H1 (cell line): ENCODE measurements at regions not wholly inside any gene's neighbourhood (a gene's known extent, or its start where the extent isn't known, plus 50 kb on each side); places are given as distances from the start of the nearest gene placed in this dataset.

Experiments
- CTCF ChIA-PET: fragments of 300-600 bp; sonication (Branson Sonifier 250); formaldehyde crosslinking; loops from one replicate; lab custom pipeline; 2021; ENCODE audit not compliant: partially characterized antibody; lab: Charles Lee
- POLR2A ChIA-PET: fragments of 300-600 bp; sonication (Branson Sonifier 250); formaldehyde crosslinking; loops from one replicate; lab custom pipeline; 2021; ENCODE audit warnings: inconsistent platforms; ENCODE audit not compliant: partially characterized antibody; lab: Charles Lee
- DNase-seq, 2 experiments: peaks; one replicate each; pipeline versions ENCODE4 v3.0.0 to v3.0.0-alpha.2; 2010 to 2022; ENCODE audit warnings: low spot score in 2 of 2, low read depth in 1 of 2, mixed read lengths in 1 of 2
- FAIRE-seq: peaks from 2 replicates; lab custom pipeline; 2011; peaks lifted over from hg19 to GRCh38; lab: Jason Lieb, UNC
- H2AFZ ChIP-seq: 2 replicates; pipeline ENCODE4 v1.8.1; 2012; ENCODE audit warnings: low read length, inconsistent platforms
- H2AK5ac ChIP-seq: 2 replicates; pipeline ENCODE4 v1.6.1; 2013; ENCODE audit warnings: low read depth, low read length
- H2BK120ac ChIP-seq: replicated peaks from 2 replicates; pipeline ENCODE3; 2013; ENCODE audit warnings: low read depth, low read length, inconsistent platforms
- H2BK12ac ChIP-seq: 2 replicates; pipeline ENCODE4 v1.6.1; 2013; ENCODE audit warnings: low read depth, low read length
- H2BK15ac ChIP-seq: 2 replicates; pipeline ENCODE4 v1.6.1; 2013; ENCODE audit warnings: low read length
- H2BK20ac ChIP-seq: 2 replicates; pipeline ENCODE4 v1.6.1; 2013; ENCODE audit warnings: low read length
- H2BK5ac ChIP-seq: 2 replicates; pipeline ENCODE4 v1.6.1; 2013; ENCODE audit warnings: low read depth, low read length
- H3K14ac ChIP-seq: 2 replicates; pipeline ENCODE4 v1.6.1; 2013; ENCODE audit warnings: inconsistent platforms; ENCODE audit not compliant: insufficient read length
- H3K18ac ChIP-seq: 2 replicates; pipeline ENCODE4 v1.6.1; 2013; ENCODE audit warnings: low read length; ENCODE audit errors: extremely low read depth
- H3K23ac ChIP-seq: 2 replicates; pipeline ENCODE4 v1.6.1; 2013; ENCODE audit warnings: inconsistent platforms; ENCODE audit not compliant: insufficient read length
- H3K23me2 ChIP-seq: 2 replicates; pipeline ENCODE4 v1.6.1; 2013; ENCODE audit warnings: low read depth, low read length
- H3K27ac ChIP-seq: 2 replicates; pipeline ENCODE4 v1.6.1; 2011; ENCODE audit warnings: low read depth, low read length, inconsistent platforms
- H3K27me3 ChIP-seq, 4 experiments: replicated peaks in 1 of 4; 1 replicate in 1 of 4; 2 replicates in 3 of 4; pipeline versions ENCODE4 v1.6.1 to v1.8.1; 2011 to 2013; ENCODE audit warnings: low read length in 3 of 4, mild to moderate bottlenecking in 3 of 4, inconsistent platforms in 2 of 4, mixed read lengths in 2 of 4, moderate library complexity in 1 of 4; ENCODE audit not compliant: control insufficient read depth in 3 of 4, insufficient read depth in 3 of 4; ENCODE audit errors: extremely low read depth in 1 of 4
- H3K36me3 ChIP-seq, 4 experiments: 2 replicates each; pipeline versions ENCODE4 v1.6.1 to v1.8.1; 2011 to 2013; ENCODE audit warnings: mild to moderate bottlenecking in 4 of 4, low read length in 3 of 4, moderate library complexity in 2 of 4, control low read depth in 1 of 4, inconsistent platforms in 1 of 4; ENCODE audit not compliant: insufficient read depth in 4 of 4, control insufficient read depth in 2 of 4
- H3K4ac ChIP-seq: replicated peaks from 2 replicates; pipeline ENCODE3; 2013; ENCODE audit warnings: low read length, low read depth, mixed read lengths, inconsistent platforms; ENCODE audit not compliant: insufficient read length
- H3K4me1 ChIP-seq, 4 experiments: replicated peaks in 1 of 4; 1 replicate in 1 of 4; 2 replicates in 3 of 4; pipeline versions ENCODE4 v1.6.1 to v1.8.1; 2011 to 2013; ENCODE audit warnings: low read length in 3 of 4, inconsistent platforms in 2 of 4, mixed read lengths in 1 of 4; ENCODE audit not compliant: insufficient read depth in 4 of 4, control insufficient read depth in 3 of 4
- H3K4me2 ChIP-seq, 2 experiments: 2 replicates each; pipeline versions ENCODE4 v1.6.1 to v1.8.1; 2011 to 2013; ENCODE audit warnings: low read depth in 2 of 2, low read length in 2 of 2, control low read depth in 1 of 2, inconsistent platforms in 1 of 2, mild to moderate bottlenecking in 1 of 2; ENCODE audit not compliant: insufficient read depth in 1 of 2
- H3K4me3 ChIP-seq, 4 experiments: fragments of 200-600, 300-600 bp in 1 of 4; sonication (generic), shearing (Covaris generic), sonication (Bioruptor Twin) in 1 of 4; 2 replicates each; pipeline versions ENCODE4 v1.5.1 to v1.8.1; 2011 to 2016; ENCODE audit warnings: low read length in 4 of 4, low read depth in 3 of 4, control low read depth in 2 of 4, inconsistent platforms in 2 of 4, mild to moderate bottlenecking in 2 of 4, mixed read lengths in 1 of 4, moderate library complexity in 1 of 4; ENCODE audit not compliant: insufficient read depth in 2 of 4; ENCODE audit errors: extremely low read depth in 1 of 4
- H3K56ac ChIP-seq: replicated peaks from 2 replicates; pipeline ENCODE3; 2013; ENCODE audit warnings: low read depth, mild to moderate bottlenecking, mixed read lengths, low read length, inconsistent platforms; ENCODE audit not compliant: insufficient read length
- H3K79me1 ChIP-seq: 2 replicates; pipeline ENCODE4 v1.6.1; 2013; ENCODE audit warnings: low read depth, low read length, control low read depth
- H3K79me2 ChIP-seq, 2 experiments: 2 replicates each; pipeline versions ENCODE4 v1.6.1 to v1.8.1; 2012 to 2013; ENCODE audit warnings: low read length in 2 of 2, mild to moderate bottlenecking in 2 of 2, inconsistent platforms in 1 of 2; ENCODE audit not compliant: insufficient read depth in 2 of 2, control insufficient read depth in 1 of 2
- H3K9ac ChIP-seq, 4 experiments: replicated peaks in 1 of 4; 1 replicate in 1 of 4; 2 replicates in 3 of 4; pipeline versions ENCODE4 v1.6.1 to v1.8.1; 2011 to 2013; ENCODE audit warnings: low read depth in 3 of 4, low read length in 3 of 4, control low read depth in 2 of 4, mild to moderate bottlenecking in 2 of 4, moderate library complexity in 2 of 4, inconsistent platforms in 1 of 4; ENCODE audit errors: extremely low read depth in 1 of 4
- H3K9me3 ChIP-seq, 2 experiments: 2 replicates each; pipeline versions ENCODE4 v1.6.1 to v1.8.1; 2012 to 2013; ENCODE audit warnings: mild to moderate bottlenecking in 2 of 2, moderate library complexity in 2 of 2, control low read depth in 1 of 2, inconsistent platforms in 1 of 2, low read depth in 1 of 2, low read length in 1 of 2, mixed read lengths in 1 of 2; ENCODE audit not compliant: insufficient read depth in 2 of 2
- H4K20me1 ChIP-seq, 2 experiments: replicated peaks in 1 of 2; 2 replicates each; pipeline versions ENCODE3 to v1.8.1; 2011 to 2013; ENCODE audit warnings: inconsistent platforms in 2 of 2, low read length in 2 of 2, mild to moderate bottlenecking in 1 of 2; ENCODE audit not compliant: insufficient read depth in 2 of 2, control insufficient read depth in 1 of 2
- H4K5ac ChIP-seq: 2 replicates; pipeline ENCODE4 v1.6.1; 2013; ENCODE audit warnings: low read length, low read depth, mixed read lengths, inconsistent platforms; ENCODE audit not compliant: insufficient read length
- H4K8ac ChIP-seq: 2 replicates; pipeline ENCODE4 v1.8.0; 2013; ENCODE audit warnings: mild to moderate bottlenecking, moderate library complexity, low read length, inconsistent platforms; ENCODE audit not compliant: insufficient read depth; ENCODE audit errors: extremely low read depth
- H4K91ac ChIP-seq: replicated peaks from 2 replicates; pipeline ENCODE3; 2013; ENCODE audit warnings: low read length, mixed read lengths, inconsistent platforms; ENCODE audit not compliant: insufficient read length
- BRCA1 ChIP-seq: IDR thresholded peaks from 2 replicates; pipeline ENCODE4 v1.6.1; 2012; ENCODE audit warnings: low read depth, low read length, improper control_type of control experiment
- CBX5 ChIP-seq: fragments of 300-800, 300-1000 bp; sonication (generic); IDR thresholded peaks from 2 replicates; pipeline ENCODE4 v1.7.1; 2016; ENCODE audit warnings: antibody characterized with exemption, low read length, low read depth
- CHD1 ChIP-seq: IDR thresholded peaks from 2 replicates; pipeline ENCODE4 v1.6.1; 2012; ENCODE audit warnings: low read depth, low read length, improper control_type of control experiment
- EZH2 ChIP-seq: fragments of 200-600 bp; sonication (generic); IDR thresholded peaks from 2 replicates; pipeline ENCODE4 v1.7.1; 2012; ENCODE audit warnings: low read depth, mild to moderate bottlenecking, moderate library complexity, low read length, inconsistent platforms; ENCODE audit not compliant: severe bottlenecking
- GTF2F1 ChIP-seq: IDR thresholded peaks from 2 replicates; pipeline ENCODE4 v1.6.1; 2012; ENCODE audit warnings: low read depth, low read length, improper control_type of control experiment, borderline replicate concordance
- KDM1A ChIP-seq: fragments of 200-600, 300-600 bp; sonication (generic); IDR thresholded peaks from 2 replicates; pipeline ENCODE4 v1.7.1; 2016; ENCODE audit warnings: mild to moderate bottlenecking, low read length, borderline replicate concordance
- KDM5A ChIP-seq: fragments of 200-600 bp; IDR thresholded peaks from 2 replicates; pipeline ENCODE4 v1.7.1; 2012; ENCODE audit warnings: mild to moderate bottlenecking, low read length, inconsistent platforms, mixed read lengths
- POLR2AphosphoS5 ChIP-seq: IDR thresholded peaks from 2 replicates; pipeline ENCODE4 v1.6.1; 2011; ENCODE audit warnings: low read depth, low read length
- RFX5 ChIP-seq: IDR thresholded peaks from 2 replicates; pipeline ENCODE4 v1.6.1; 2011; ENCODE audit warnings: low read depth, low read length, improper control_type of control experiment, borderline replicate concordance
- SP1 ChIP-seq: IDR thresholded peaks from 2 replicates; pipeline ENCODE4 v1.6.1; 2011; ENCODE audit warnings: low read depth, low read length
- SP2 ChIP-seq: IDR thresholded peaks from 2 replicates; pipeline ENCODE4 v1.6.1; 2012; ENCODE audit warnings: mild to moderate bottlenecking, low read length, inconsistent platforms
- TAF7 ChIP-seq: optimal IDR thresholded peaks from 2 replicates; pipeline ENCODE3; 2011; ENCODE audit warnings: low read depth, mild to moderate bottlenecking, inconsistent platforms, low read length, moderate library complexity, borderline replicate concordance
- TBP ChIP-seq: IDR thresholded peaks from 2 replicates; pipeline ENCODE4 v1.6.1; 2011; ENCODE audit warnings: low read depth, low read length, improper control_type of control experiment
- WGBS, 2 experiments: shearing (Covaris generic) in 1 of 2; methylation state at CpG; one replicate each; pipeline versions ENCODE4 v1.1.6 to v1.1.7; 2013 to 2015; ENCODE audit warnings: low lambda C conversion rate in 2 of 2, mixed read lengths in 2 of 2, inconsistent platforms in 1 of 2, low coverage in 1 of 2, missing lambda C conversion rate in 1 of 2; ENCODE audit not compliant: insufficient replicate concordance in 2 of 2, insufficient coverage in 1 of 2, insufficient read length in 1 of 2; ENCODE audit errors: extremely low coverage in 1 of 2, missing lambda C conversion rate in 1 of 2; 5-methylcytosine and 5-hydroxymethylcytosine counted together

DNA sequence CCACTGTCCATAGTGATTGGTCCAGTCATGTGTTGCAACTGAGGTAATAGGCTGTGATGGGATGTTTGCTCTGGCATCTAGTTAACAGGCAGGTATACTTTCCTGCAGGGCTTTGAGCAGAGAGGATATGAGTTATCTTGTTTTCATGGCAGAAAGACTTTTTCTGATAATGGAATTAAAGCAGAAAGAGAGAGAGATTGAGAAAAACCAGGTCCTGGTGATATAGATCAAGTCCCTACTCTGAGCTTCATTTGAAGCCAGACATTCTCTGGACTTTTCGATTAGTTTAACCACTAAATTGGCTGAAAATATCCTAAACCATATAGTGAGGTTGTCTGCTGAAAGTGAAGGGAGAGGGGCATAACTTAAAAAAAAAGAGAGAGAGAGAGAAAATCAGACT, 233.8 kb upstream of the TBX18 start:
- no peak for FAIRE-seq
- POLR2A ChIA-PET, result no interaction called here
- TF ChIP-seq POLR2AphosphoS5, result no peak
- TF ChIP-seq TBP, result no peak
- TF ChIP-seq RFX5, result no peak
- TF ChIP-seq KDM5A, result no peak
- TF ChIP-seq TAF7, result no peak
- no peak for TF ChIP-seq CHD1
- no peak for TF ChIP-seq EZH2
- no peak for TF ChIP-seq BRCA1
- no peak for TF ChIP-seq GTF2F1
- no peak for TF ChIP-seq CBX5
- TF ChIP-seq SP1, result no peak
- TF ChIP-seq SP2, result no peak
- TF ChIP-seq KDM1A, result no peak

More for the DNA sequence above, 233.8 kb upstream of the TBX18 start:
- Histone ChIP-seq H3K4me2 (no peak overlapping the region), H2AFZ (no peak overlapping the region), H4K5ac (no peak overlapping the region), H4K8ac (no peak overlapping the region), H3K23me2 (no peaks in the 10 kb centered on the region), H2AK5ac (no peak overlapping the region), H2BK15ac (no peak overlapping the region), H3K36me3 (no peaks in the 10 kb centered on the region), H3K79me1 (no peaks in the 10 kb centered on the region), H4K20me1 (no peaks in the 10 kb centered on the region), H2BK120ac (no peak overlapping the region), H2BK5ac (no peak overlapping the region), H3K4me1 (no peaks in the 10 kb centered on the region), H3K23ac (no peak overlapping the region), H3K18ac (no peak overlapping the region), H2BK12ac (no peak overlapping the region), H3K27ac (no peak overlapping the region), H3K56ac (no peak overlapping the region), H3K9ac (no peak overlapping the region), H4K91ac (no peak overlapping the region), H3K9me3 (0 out of 4 replicates have a peak, but pooled peaks cover 0 to 1% of the 10 kb centered on the region in 2 experiments), H3K4ac (no peak overlapping the region), H3K14ac (no peak overlapping the region), H3K27me3 (no peaks in the 10 kb centered on the region), H3K4me3 (no peak overlapping the region), H3K79me2 (no peaks in the 10 kb centered on the region), H2BK20ac (no peak overlapping the region)
- CTCF ChIA-PET, result no interaction called here
- WGBS, 2 experiments, result 89% methylated on average over 1 of the region's 1 CpG; no CpG with 5 or more reads in 1 of the 2 experiments
- DNase-seq, result no peak
